ENCODE measurements at regions not wholly inside any gene's neighbourhood (a gene's known extent, or its start where the extent isn't known, plus 50 kb on each side); places are given as distances from the start of the nearest gene placed in this dataset.

GRCh38 chr1:193416226-193417024, 230.0 kb upstream of the B3GALT2 start:
- TF ChIP-seq RFX5 (IDR thresholded peaks at IDR 0.05; ENCODE audit: low read depth, low read length) (no peak), CHD4 (IDR thresholded peaks at IDR 0.05) (no peak), ETV6 (conservative IDR thresholded peaks at IDR 0.05 in 1 of 2, IDR thresholded peaks at IDR 0.05 in 1 of 2; ENCODE audit: borderline replicate concordance in 1 of 2, low read depth in 1 of 2) (no peak), TBL1XR1 (IDR thresholded peaks at IDR 0.05; ENCODE audit: low read depth, low read length) (no peak), HDAC6 (IDR thresholded peaks at IDR 0.05; ENCODE audit: unreplicated experiment) (no peak)
